Ovary (tissue), 7 donors: ENCODE measurements at regions not wholly inside any gene's neighbourhood (a gene's known extent, or its start where the extent isn't known, plus 50 kb on each side); places are given as distances from the start of the nearest gene placed in this dataset.

ENCODE experiments used
- DNase-seq, 5 donors: peaks; one replicate each; pipeline ENCODE4 v3.0.0-alpha.2; 2019 to 2020
- H3K27ac ChIP-seq, 2 donors: fragments of 200-600 bp; one replicate each; pipeline versions ENCODE4 v1.5.1 to v1.8.0; 2019 to 2022
- H3K27me3 ChIP-seq: fragments of 200-600 bp; one replicate; pipeline ENCODE4 v1.8.0; 2022
- H3K36me3 ChIP-seq: fragments of 200-600 bp; sonication (generic); one replicate; pipeline ENCODE4 v1.5.1; 2019
- H3K4me1 ChIP-seq: one replicate; pipeline ENCODE4 v1.8.1; 2013; ENCODE audit warnings: mild to moderate bottlenecking, moderate library complexity; ENCODE audit not compliant: insufficient read depth
- H3K4me3 ChIP-seq: fragments of 200-600 bp; sonication (generic); one replicate; pipeline ENCODE4 v1.5.1; 2017
- H3K9me3 ChIP-seq, 2 donors: fragments of 200-600 bp in 1 of 2; sonication (generic) in 1 of 2; one replicate each; pipeline versions ENCODE4 v1.5.1 to v1.8.1; 2013 to 2019; ENCODE audit warnings: mild to moderate bottlenecking in 1 of 2, moderate library complexity in 1 of 2
- CTCF ChIP-seq, 3 donors: fragments of 450-650 bp in 2 of 3; fragments of 200-600 bp in 1 of 3; IDR thresholded peaks; one replicate each; pipeline versions ENCODE4 v1.5.1 to v1.8.0; 2016 to 2022; ENCODE audit warnings: antibody characterized with exemption in 3 of 3, mild to moderate bottlenecking in 1 of 3
- EP300 ChIP-seq: sonication (generic); formaldehyde crosslinking; IDR thresholded peaks from one replicate; pipeline ENCODE4 v1.6.1; 2017; ENCODE audit warnings: antibody characterized with exemption
- POLR2A ChIP-seq: fragments of 450-650 bp; IDR thresholded peaks from one replicate; pipeline ENCODE4 v1.6.1; 2017; ENCODE audit warnings: antibody characterized with exemption, mild to moderate bottlenecking, moderate library complexity
- WGBS, 3 donors: extraction: QIAGEN DNeasy Blood & Tissue Kit in 1 of 3; methylation state at CpG; one replicate each; pipeline versions ENCODE4 v1.1.5 to v1.1.7; 2013 to 2017; 5-methylcytosine and 5-hydroxymethylcytosine counted together
- intact Hi-C, 4 donors: fragments of 100-400 bp; cut with DNase I; formaldehyde crosslinking; loops; one replicate each; pipeline versions ENCODE4 v1.11.0 to v1.15.1; 2022 to 2023
- donor health status: DM: no; HTN: no; CAD: no; lungs with moderate emphysema.
- donor health status: DM: no; HTN: no; CAD: no.
- donor health status: Bipolar disorder and iron deficiency.
- donor health status: DM: no; HTN: no; CAD: no.
- donor health status: DM: yes; HTN: yes; CAD: no.

GRCh38 chr11:127149410-127149809 lies 148.8 kb upstream of the KIRREL3 start:
- 33 to 59% (median 57%) methylated on average over 1 of the region's 1 CpG for WGBS, 3 donors
- Histone ChIP-seq H3K36me3 (no peaks in the 10 kb centered on the region), H3K4me1 (no peaks in the 10 kb centered on the region), H3K27me3 (no peaks in the 10 kb centered on the region), H3K4me3 (no peak overlapping the region), H3K9me3 (peaks cover 0 to 2% of the 10 kb centered on the region in 2 donors), H3K27ac (no peak overlapping the region)
- DNase-seq = no peak
- TF ChIP-seq POLR2A (no peak), EP300 (no peak), CTCF (IDR thresholded peaks at IDR 0.05) (no peak)
- intact Hi-C loops = no loop called here

GRCh38 chr11:127143251-127143650 lies 142.7 kb upstream of the KIRREL3 start:
- H3K27ac ChIP-seq = no peak overlapping the region
- no peak overlapping the region for H3K4me3 ChIP-seq
- intact Hi-C loops = no loop called here
- no peaks in the 10 kb centered on the region for H3K4me1 ChIP-seq
- 88 to 93% (median 89%) methylated on average over 7 of the region's 7 CpGs for WGBS, 3 donors
- no peak for DNase-seq
- no peaks in the 10 kb centered on the region for H3K27me3 ChIP-seq
- TF ChIP-seq EP300 (no peak), POLR2A (no peak), CTCF (IDR thresholded peaks at IDR 0.05) (no peak)
- H3K36me3 ChIP-seq = no peaks in the 10 kb centered on the region
- peaks cover 0 to 2% of the 10 kb centered on the region in 2 donors for H3K9me3 ChIP-seq

GRCh38 chr11:127138613-127139012 lies 138.0 kb upstream of the KIRREL3 start:
- TF ChIP-seq CTCF (IDR thresholded peaks at IDR 0.05) = no peak
- TF ChIP-seq POLR2A = no peak
- TF ChIP-seq EP300 = no peak
- Histone ChIP-seq H3K4me3 (no peak overlapping the region), H3K9me3 (no peaks in the 10 kb centered on the region), H3K4me1 (no peaks in the 10 kb centered on the region), H3K27me3 (no peaks in the 10 kb centered on the region), H3K27ac (no peak overlapping the region), H3K36me3 (no peaks in the 10 kb centered on the region)
- 60 to 78% (median 63%) methylated on average over 3 of the region's 3 CpGs for WGBS, 3 donors
- no peak for DNase-seq
- intact Hi-C loops = no loop called here

GRCh38 chr11:127137771-127138280 lies 137.3 kb upstream of the KIRREL3 start:
- no peak overlapping the region for H3K27ac ChIP-seq
- H3K4me1 ChIP-seq = no peaks in the 10 kb centered on the region
- H3K36me3 ChIP-seq = no peaks in the 10 kb centered on the region
- TF ChIP-seq CTCF (IDR thresholded peaks at IDR 0.05) (no peak), POLR2A (no peak), EP300 (no peak)
- 5 to 14% (median 8%) methylated on average over 15 of the region's 15 CpGs for WGBS, 3 donors
- no peak overlapping the region for H3K4me3 ChIP-seq
- DNase-seq = no peak
- H3K9me3 ChIP-seq = no peaks in the 10 kb centered on the region
- no peaks in the 10 kb centered on the region for H3K27me3 ChIP-seq
- intact Hi-C loops = no loop called here

GRCh38 chr11:127136438-127136837 lies 135.9 kb upstream of the KIRREL3 start:
- Histone ChIP-seq H3K27me3 (no peaks in the 10 kb centered on the region), H3K4me1 (no peaks in the 10 kb centered on the region), H3K9me3 (no peaks in the 10 kb centered on the region), H3K36me3 (no peaks in the 10 kb centered on the region), H3K4me3 (no peak overlapping the region), H3K27ac (no peak overlapping the region)
- WGBS, 3 donors = 80 to 95% (median 95%) methylated on average over 6 of the region's 6 CpGs
- no peak for DNase-seq
- intact Hi-C loops = no loop called here
- TF ChIP-seq EP300 = no peak
- TF ChIP-seq CTCF (IDR thresholded peaks at IDR 0.05) = no peak
- no peak for TF ChIP-seq POLR2A
